ENCODE measurements at regions not wholly inside any gene's neighbourhood (a gene's known extent, or its start where the extent isn't known, plus 50 kb on each side); places are given as distances from the start of the nearest gene placed in this dataset.

DNA sequence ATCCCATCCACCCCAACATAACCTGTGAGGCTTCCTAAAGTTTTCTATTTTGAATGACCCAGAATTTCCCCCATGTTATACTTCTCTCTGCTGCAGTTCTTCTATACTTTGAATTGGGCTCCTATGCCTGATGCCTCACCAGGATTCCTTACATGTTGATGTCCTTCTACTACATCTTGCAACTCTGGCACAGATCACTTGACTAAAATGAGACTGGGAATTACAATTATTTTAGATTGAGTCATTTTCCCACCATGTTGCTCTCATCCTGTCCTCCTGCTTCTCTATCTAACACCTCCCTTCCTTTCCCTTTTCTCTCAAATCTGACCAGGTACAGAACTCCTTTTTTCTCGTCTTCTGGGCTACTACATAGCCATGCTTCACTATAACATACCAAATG is 314.0 kb upstream of the KCNJ16 start (continued):
- no peak for TF ChIP-seq ZC3H13 (CRISPR knock-in tag; IDR thresholded peaks at IDR 0.05)

DNA sequence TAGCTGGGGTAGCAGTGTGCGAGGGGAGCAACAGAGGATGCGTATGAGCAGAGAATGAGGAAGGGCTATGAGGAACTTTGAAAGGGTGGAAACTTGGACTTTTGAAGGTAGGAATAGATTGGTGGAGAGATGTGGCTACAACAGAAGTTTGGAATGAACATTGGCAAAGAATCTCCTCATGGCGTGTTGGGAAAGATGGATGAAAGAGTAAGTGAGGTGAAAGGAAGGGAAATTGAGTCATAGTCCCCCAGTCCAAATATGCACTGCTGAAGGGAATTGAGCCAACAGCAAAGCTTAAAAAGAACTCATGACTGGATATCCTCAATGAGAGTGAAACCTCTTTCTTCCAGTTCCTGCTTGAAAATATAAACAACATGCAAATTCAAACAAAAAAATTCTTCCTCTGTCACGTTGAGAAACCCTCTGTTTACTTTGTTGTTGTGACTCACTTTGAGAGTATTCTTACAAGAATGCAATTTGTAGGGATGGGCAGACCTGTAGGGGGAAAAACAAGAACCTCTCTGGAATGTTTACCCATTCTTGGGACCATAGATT is 313.2 kb upstream of the KCNJ16 start:
- ChIA-PET POLR2A (no interaction called here), CTCF (ENCODE audit: low intra/inter-chr PET ratio, low total read pairs) (no interaction called here)
- no peaks in the 10 kb centered on the region for H3K36me3 ChIP-seq (replicated peaks in 1 of 2; ENCODE audit: control insufficient read depth in 1 of 2, insufficient read depth in 2 of 2, low read length in 2 of 2)
- FAIRE-seq = no peak
- DNase-seq (ENCODE audit: low spot score) = peak; percentile 9
- no peaks in the 10 kb centered on the region for H3K27me3 ChIP-seq (ENCODE audit: control insufficient read depth in 1 of 2, insufficient read depth in 2 of 2, low read length in 2 of 2)
- no peaks in the 10 kb centered on the region for H4K20me1 ChIP-seq (ENCODE audit: insufficient read depth, low read length)
- H3K4me2 ChIP-seq (ENCODE audit: low read depth, low read length) = no peak overlapping the region
- H3K27ac ChIP-seq (ENCODE audit: extremely low read length, insufficient read depth, low read length) = no peak overlapping the region
- no peaks in the 10 kb centered on the region for H3K4me1 ChIP-seq (ENCODE audit: insufficient read depth, low read length)
- in situ Hi-C loops (cut with HindIII; ENCODE audit: extremely low pct_ligation_motif_present, low pct_unique_long_range_greater_than_20kb) = no loop called here
- 38% methylated on average over 4 of the region's 4 CpGs for WGBS (ENCODE audit: low lambda C conversion rate)
- H3K9ac ChIP-seq (ENCODE audit: insufficient read depth, low read depth, low read length) = no peak overlapping the region
- ATAC-seq = no peak
- no TSS peak for BruUV-seq (replicated peaks)
- peaks cover 96% of the 10 kb centered on the region for H3K9me3 ChIP-seq (ENCODE audit: low read length)
- H3K79me2 ChIP-seq (ENCODE audit: insufficient read depth, low read length) = no peaks in the 10 kb centered on the region
- no peak overlapping the region for H3K4me3 ChIP-seq (replicated peaks in 1 of 3; ENCODE audit: insufficient read depth in 1 of 3, low read depth in 2 of 3, low read length in 3 of 3)
- no peak overlapping the region for H2AFZ ChIP-seq (ENCODE audit: low read length)
- intact Hi-C loops (cut with micrococcal nuclease; ENCODE audit: unreplicated experiment) = no loop called here
- no peak for TF ChIP-seq ZNF251 (CRISPR knock-in tag; IDR thresholded peaks at IDR 0.05)
- TF ChIP-seq ZSCAN31 (CRISPR knock-in tag; IDR thresholded peaks at IDR 0.05; ENCODE audit: low read depth) = no peak
- no peak for TF ChIP-seq ZNF775 (CRISPR knock-in tag; IDR thresholded peaks at IDR 0.05; ENCODE audit: borderline replicate concordance)
- no peak for TF ChIP-seq REL (CRISPR knock-in tag; conservative IDR thresholded peaks at IDR 0.05)
- TF ChIP-seq ZNF230 (CRISPR knock-in tag; IDR thresholded peaks at IDR 0.05) = no peak
- TF ChIP-seq ZSCAN20 (CRISPR knock-in tag; IDR thresholded peaks at IDR 0.05; ENCODE audit: borderline replicate concordance) = no peak
- TF ChIP-seq, protein P1, sequence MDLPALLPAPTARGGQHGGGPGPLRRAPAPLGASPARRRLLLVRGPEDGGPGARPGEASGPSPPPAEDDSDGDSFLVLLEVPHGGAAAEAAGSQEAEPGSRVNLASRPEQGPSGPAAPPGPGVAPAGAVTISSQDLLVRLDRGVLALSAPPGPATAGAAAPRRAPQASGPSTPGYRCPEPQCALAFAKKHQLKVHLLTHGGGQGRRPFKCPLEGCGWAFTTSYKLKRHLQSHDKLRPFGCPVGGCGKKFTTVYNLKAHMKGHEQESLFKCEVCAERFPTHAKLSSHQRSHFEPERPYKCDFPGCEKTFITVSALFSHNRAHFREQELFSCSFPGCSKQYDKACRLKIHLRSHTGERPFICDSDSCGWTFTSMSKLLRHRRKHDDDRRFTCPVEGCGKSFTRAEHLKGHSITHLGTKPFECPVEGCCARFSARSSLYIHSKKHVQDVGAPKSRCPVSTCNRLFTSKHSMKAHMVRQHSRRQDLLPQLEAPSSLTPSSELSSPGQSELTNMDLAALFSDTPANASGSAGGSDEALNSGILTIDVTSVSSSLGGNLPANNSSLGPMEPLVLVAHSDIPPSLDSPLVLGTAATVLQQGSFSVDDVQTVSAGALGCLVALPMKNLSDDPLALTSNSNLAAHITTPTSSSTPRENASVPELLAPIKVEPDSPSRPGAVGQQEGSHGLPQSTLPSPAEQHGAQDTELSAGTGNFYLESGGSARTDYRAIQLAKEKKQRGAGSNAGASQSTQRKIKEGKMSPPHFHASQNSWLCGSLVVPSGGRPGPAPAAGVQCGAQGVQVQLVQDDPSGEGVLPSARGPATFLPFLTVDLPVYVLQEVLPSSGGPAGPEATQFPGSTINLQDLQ (CRISPR knock-in tag; IDR thresholded peaks at IDR 0.05) = no peak
- TF ChIP-seq, protein P2, sequence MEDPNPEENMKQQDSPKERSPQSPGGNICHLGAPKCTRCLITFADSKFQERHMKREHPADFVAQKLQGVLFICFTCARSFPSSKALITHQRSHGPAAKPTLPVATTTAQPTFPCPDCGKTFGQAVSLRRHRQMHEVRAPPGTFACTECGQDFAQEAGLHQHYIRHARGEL (CRISPR knock-in tag; IDR thresholded peaks at IDR 0.05) = no peak
- no peak for TF ChIP-seq RXRB (CRISPR knock-in tag; IDR thresholded peaks at IDR 0.05; ENCODE audit: borderline replicate concordance)
- TF ChIP-seq, protein P3, sequence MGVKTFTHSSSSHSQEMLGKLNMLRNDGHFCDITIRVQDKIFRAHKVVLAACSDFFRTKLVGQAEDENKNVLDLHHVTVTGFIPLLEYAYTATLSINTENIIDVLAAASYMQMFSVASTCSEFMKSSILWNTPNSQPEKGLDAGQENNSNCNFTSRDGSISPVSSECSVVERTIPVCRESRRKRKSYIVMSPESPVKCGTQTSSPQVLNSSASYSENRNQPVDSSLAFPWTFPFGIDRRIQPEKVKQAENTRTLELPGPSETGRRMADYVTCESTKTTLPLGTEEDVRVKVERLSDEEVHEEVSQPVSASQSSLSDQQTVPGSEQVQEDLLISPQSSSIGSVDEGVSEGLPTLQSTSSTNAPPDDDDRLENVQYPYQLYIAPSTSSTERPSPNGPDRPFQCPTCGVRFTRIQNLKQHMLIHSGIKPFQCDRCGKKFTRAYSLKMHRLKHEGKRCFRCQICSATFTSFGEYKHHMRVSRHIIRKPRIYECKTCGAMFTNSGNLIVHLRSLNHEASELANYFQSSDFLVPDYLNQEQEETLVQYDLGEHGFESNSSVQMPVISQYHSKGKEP (CRISPR knock-in tag; IDR thresholded peaks at IDR 0.05) = no peak
- TF ChIP-seq, protein P4, sequence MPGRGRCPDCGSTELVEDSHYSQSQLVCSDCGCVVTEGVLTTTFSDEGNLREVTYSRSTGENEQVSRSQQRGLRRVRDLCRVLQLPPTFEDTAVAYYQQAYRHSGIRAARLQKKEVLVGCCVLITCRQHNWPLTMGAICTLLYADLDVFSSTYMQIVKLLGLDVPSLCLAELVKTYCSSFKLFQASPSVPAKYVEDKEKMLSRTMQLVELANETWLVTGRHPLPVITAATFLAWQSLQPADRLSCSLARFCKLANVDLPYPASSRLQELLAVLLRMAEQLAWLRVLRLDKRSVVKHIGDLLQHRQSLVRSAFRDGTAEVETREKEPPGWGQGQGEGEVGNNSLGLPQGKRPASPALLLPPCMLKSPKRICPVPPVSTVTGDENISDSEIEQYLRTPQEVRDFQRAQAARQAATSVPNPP (CRISPR knock-in tag; IDR thresholded peaks at IDR 0.05) = no peak
- TF ChIP-seq ZBTB7B (CRISPR knock-in tag; IDR thresholded peaks at IDR 0.05) = no peak
- TF ChIP-seq NKX3-1 (CRISPR knock-in tag; IDR thresholded peaks at IDR 0.05) = no peak
- TF ChIP-seq ZNF549 (CRISPR knock-in tag; IDR thresholded peaks at IDR 0.05) = no peak

Data from HepG2 (cell line).